Glutamatergic neuron (in vitro differentiated cells): ENCODE measurements at regions not wholly inside any gene's neighbourhood (a gene's known extent, or its start where the extent isn't known, plus 50 kb on each side); places are given as distances from the start of the nearest gene placed in this dataset.

Experiments
- DNase-seq: peaks from one replicate; pipeline ENCODE4 v3.0.0; 2022
- H3K27ac Mint-ChIP-seq: one replicate; pipeline ENCODE4 v1.8.0; 2020; ENCODE audit warnings: mild to moderate bottlenecking, mixed read lengths, inconsistent platforms; ENCODE audit not compliant: unreplicated experiment
- H3K27me3 Mint-ChIP-seq: one replicate; pipeline ENCODE4 v1.8.0; 2020; ENCODE audit warnings: mild to moderate bottlenecking, moderate library complexity, mixed read lengths, inconsistent platforms; ENCODE audit not compliant: unreplicated experiment
- H3K36me3 Mint-ChIP-seq: one replicate; pipeline ENCODE4 v1.8.0; 2020; ENCODE audit warnings: mild to moderate bottlenecking, mixed read lengths, inconsistent platforms; ENCODE audit not compliant: unreplicated experiment
- H3K4me1 Mint-ChIP-seq: one replicate; pipeline ENCODE4 v1.8.0; 2020; ENCODE audit warnings: mild to moderate bottlenecking, low read depth, mixed read lengths, inconsistent platforms; ENCODE audit not compliant: unreplicated experiment
- H3K4me3 Mint-ChIP-seq: one replicate; pipeline ENCODE4 v1.8.0; 2020; ENCODE audit warnings: mild to moderate bottlenecking, mixed read lengths, inconsistent platforms; ENCODE audit not compliant: unreplicated experiment
- H3K9me3 Mint-ChIP-seq: one replicate; pipeline ENCODE4 v1.8.0; 2020; ENCODE audit warnings: mild to moderate bottlenecking, moderate library complexity, mixed read lengths, inconsistent platforms; ENCODE audit not compliant: unreplicated experiment
- CTCF ChIP-seq: fragments of 200-600 bp; sonication (generic); IDR thresholded peaks from one replicate; pipeline ENCODE4 v1.5.0; 2021; ENCODE audit not compliant: partially characterized antibody, unreplicated experiment

- Mint-ChIP-seq H3K36me3 (no peaks in the 10 kb centered on the region), H3K4me3 (no peak overlapping the region), H3K4me1 (no peaks in the 10 kb centered on the region), H3K27me3 (no peaks in the 10 kb centered on the region), H3K27ac (no peak overlapping the region), H3K9me3 (no peaks in the 10 kb centered on the region)
- no peak for DNase-seq
- no peak for TF ChIP-seq CTCF
Measured at GRCh38 chr2:41413813-41414485, 633.9 kb upstream of the PKDCC start.

- DNase-seq = no peak
- no peaks in the 10 kb centered on the region for H3K4me1 Mint-ChIP-seq
- no peak overlapping the region for H3K27ac Mint-ChIP-seq
- no peaks in the 10 kb centered on the region for H3K36me3 Mint-ChIP-seq
- TF ChIP-seq CTCF = peak; percentile 75
- H3K9me3 Mint-ChIP-seq = no peaks in the 10 kb centered on the region
- H3K27me3 Mint-ChIP-seq = no peaks in the 10 kb centered on the region
- no peak overlapping the region for H3K4me3 Mint-ChIP-seq
Measured at GRCh38 chr2:41414486-41415230, 633.2 kb upstream of the PKDCC start.

GRCh38 chr2:41417511-41417910 lies 630.3 kb upstream of the PKDCC start:
- no peaks in the 10 kb centered on the region for H3K4me1 Mint-ChIP-seq
- no peak overlapping the region for H3K27ac Mint-ChIP-seq
- H3K4me3 Mint-ChIP-seq = no peak overlapping the region
- no peak for DNase-seq
- H3K9me3 Mint-ChIP-seq = no peaks in the 10 kb centered on the region
- no peaks in the 10 kb centered on the region for H3K36me3 Mint-ChIP-seq
- no peaks in the 10 kb centered on the region for H3K27me3 Mint-ChIP-seq
- no peak for TF ChIP-seq CTCF

GRCh38 chr2:41420219-41420618 lies 627.6 kb upstream of the PKDCC start:
- no peak for TF ChIP-seq CTCF
- Mint-ChIP-seq H3K36me3 (no peaks in the 10 kb centered on the region), H3K4me3 (no peak overlapping the region), H3K4me1 (no peaks in the 10 kb centered on the region), H3K27ac (no peak overlapping the region), H3K27me3 (peaks cover 3% of the 10 kb centered on the region), H3K9me3 (no peaks in the 10 kb centered on the region)
- DNase-seq = no peak

GRCh38 chr2:41420872-41421271 lies 626.9 kb upstream of the PKDCC start:
- no peak overlapping the region for H3K4me3 Mint-ChIP-seq
- peaks cover 3% of the 10 kb centered on the region for H3K27me3 Mint-ChIP-seq
- no peak overlapping the region for H3K27ac Mint-ChIP-seq
- TF ChIP-seq CTCF = no peak
- no peaks in the 10 kb centered on the region for H3K9me3 Mint-ChIP-seq
- DNase-seq = no peak
- H3K36me3 Mint-ChIP-seq = no peaks in the 10 kb centered on the region
- H3K4me1 Mint-ChIP-seq = no peaks in the 10 kb centered on the region
